ENCODE measurements at regions not wholly inside any gene's neighbourhood (a gene's known extent, or its start where the extent isn't known, plus 50 kb on each side); places are given as distances from the start of the nearest gene placed in this dataset.
"Not testable (repeated sequence)": the region's sequence is repeated elsewhere in the genome, so short reads cannot be mapped to it uniquely, and the experiment has no call there.

DNA sequence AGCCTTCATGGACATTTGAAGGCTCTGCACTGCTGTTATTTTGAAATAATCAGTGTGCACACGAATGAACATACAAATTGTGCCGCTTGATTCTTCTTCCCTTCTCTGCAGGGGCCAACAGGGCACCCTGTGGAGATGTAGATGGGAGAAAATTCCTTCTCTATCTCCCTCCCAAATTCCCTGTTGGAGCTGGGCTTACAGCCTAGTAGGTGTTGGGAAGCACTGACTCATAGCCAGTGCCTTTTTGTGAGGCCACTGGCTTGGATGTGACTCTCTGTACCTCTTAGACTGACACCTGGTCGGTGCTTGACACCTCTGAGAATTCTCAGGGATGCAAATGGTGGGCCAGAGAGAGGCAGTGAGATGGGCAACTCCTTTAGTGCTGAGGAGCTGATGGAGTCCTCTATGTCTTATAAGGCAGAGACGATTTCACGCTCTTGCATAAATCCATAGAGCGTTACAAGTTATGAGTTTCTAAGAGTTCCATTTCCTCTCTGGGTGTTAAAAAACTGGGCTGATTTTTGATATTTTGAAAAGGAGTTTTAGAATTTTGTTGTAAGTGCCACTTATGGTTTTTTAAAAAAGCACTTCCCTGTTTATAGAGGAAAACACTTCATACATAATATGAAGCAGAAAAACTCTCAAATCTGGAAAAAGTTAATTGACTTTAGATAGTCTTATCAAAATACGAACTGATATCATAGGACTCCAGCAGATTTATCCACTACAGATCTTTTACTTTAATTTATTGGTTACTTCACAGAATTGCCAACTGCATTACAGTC, 89.8 kb upstream of the MAP3K7 start:
- DNase-seq = no peak

DNA sequence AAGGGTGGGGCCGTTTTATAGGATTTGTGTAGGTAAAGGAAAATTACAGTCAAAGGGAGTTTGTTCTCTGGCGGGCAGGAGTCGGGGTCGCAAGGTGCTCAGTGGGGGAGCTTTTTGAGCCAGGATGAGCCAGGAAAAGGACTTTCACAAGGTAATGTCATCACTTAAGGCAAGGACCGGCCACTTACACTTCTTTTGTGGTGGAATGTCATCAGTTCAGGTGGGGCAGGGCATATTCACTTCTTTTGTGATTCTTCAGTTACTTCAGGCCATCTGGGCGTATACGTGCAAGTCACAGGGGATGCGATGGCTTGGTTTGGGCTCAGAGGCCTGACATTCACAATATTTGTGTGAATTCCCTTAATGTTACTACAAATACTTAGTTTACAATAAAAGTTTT, 88.2 kb upstream of the MAP3K7 start:
- DNase-seq = not testable (repeated sequence)

DNA sequence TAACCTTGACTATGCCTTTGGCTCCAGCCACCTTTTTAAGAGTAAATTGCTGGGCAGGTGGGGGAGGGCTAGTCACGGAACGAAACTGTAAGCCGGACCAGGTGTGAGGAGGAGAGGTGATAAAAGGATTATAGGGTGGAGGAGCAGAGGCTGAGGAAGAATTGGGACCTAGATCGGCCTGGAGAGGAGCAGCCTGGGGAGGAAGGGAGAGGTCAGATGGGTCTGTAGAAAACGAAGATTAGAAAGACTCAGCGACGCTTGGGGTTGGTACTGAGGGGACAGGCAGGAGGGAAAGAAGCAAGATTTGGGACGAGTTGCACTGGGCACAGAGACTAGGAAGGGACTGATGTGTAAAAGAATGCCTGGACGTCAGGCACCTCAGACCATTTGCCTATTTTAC, 87.2 kb upstream of the MAP3K7 start:
- DNase-seq = not testable (repeated sequence)

DNA sequence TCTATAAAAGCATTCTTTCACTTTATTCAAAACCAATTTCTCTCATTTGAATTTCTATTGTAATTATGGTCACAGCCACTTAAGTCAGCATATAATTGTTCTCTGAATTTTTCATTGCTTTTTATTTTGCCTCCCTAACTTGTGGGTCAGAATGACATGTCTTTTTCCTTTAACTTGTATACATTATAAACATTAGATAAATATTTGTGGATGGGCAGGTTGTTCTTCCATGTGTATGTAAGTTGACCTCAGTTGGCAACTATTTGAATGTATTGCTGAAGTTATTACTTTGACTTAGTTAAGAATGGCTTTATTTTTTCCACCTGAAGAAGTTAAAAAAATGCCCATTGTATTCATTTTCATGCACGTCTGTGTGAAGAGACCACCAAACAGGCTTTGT, 83.0 kb upstream of the MAP3K7 start:
- no peak for DNase-seq

DNA sequence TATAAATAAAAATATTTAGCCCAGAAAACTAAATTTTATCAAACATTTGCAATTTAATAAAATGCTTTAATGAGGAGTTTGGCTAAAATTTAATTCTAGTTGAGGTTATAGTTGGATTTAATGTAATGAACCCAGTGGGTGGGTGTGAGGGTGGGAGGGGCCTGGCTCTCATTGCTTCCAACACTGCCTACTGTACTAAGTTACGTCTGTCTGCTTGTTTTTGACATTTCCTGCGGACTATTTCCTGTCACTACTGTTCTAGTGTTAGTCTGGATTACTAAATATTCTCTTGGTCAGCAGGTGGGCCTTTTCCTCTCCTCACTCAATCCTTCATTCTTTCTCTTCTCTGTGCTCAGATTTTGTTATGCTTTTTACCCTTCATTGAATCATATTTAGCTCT, 82.5 kb upstream of the MAP3K7 start:
- no peak for DNase-seq

DNA sequence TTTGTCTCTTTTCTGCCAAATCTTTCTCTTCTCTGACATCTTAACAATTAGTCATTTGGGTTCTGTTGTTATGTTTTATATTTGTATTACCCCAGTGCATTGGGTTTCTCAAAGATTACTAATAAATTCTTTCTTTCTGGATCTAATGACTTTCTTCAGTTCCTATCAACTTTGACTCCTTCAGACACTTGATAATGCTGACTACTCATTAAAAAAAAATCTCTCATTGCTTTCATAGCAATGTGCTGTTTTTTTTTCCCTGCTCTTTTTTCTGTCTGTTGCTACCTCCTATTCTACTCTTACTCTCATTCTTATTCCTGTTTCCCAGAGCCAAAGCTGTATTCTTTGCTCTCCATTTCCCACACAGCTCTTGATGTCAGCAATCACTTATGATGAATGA, 81.3 kb upstream of the MAP3K7 start:
- no peak for DNase-seq

DNA sequence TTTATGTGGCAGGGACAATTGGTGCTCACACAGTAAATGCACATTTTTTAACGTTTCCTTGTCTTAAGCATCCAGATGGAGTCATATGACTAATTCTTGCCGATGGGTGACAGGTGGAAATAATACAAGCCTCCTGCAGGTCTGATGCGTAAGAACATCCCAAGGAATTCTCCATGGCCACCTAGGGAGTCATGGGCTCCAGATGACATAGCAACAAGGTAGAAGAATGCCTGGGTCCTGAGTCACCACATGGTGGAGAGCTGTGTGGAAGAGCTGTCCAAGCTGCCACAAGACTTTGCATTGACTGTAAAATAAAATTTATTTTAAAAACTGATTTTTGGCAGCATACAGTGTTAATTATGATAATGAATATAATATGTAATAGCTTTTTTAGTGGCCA, 77.0 kb upstream of the MAP3K7 start:
- no peak for DNase-seq

DNA sequence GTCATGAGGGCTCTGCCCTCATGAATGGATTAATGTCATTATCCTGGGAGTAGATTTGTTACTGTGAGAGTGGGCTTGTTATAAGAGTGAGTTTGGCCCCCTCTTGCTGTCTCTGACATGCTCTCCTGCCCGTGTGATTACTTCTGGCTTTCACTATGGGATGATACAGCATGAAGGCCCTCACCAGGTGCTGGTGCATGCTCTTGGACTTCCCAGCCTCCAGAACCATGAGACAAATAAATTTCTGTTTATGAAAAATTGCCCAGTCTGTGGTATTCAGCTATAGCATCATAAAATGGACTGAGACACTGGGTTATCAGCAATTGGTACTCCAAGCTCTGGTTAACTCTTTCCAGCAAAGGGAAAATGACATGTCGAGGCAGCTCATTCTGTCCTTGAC, 76.2 kb upstream of the MAP3K7 start:
- DNase-seq = no peak

DNA sequence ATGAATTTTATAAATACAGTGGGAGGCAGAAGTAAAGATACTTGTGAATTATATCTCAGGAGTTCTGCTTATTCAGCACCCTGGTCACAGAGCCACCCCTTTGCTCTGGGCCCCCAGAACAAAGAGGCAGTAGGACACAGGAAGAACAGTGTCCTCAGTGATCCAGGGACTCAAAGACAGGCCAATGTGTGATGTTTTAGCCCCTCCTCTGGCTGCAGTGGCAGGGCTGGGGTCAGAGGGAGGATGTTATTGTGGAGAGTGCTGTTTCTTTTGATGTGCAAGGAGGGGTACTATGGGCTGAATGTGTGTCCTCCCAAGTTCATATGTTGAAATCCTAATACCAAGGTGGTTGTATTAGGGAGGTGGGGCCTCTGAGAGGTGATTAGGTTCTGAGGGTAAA, 74.1 kb upstream of the MAP3K7 start:
- DNase-seq = no peak

DNA sequence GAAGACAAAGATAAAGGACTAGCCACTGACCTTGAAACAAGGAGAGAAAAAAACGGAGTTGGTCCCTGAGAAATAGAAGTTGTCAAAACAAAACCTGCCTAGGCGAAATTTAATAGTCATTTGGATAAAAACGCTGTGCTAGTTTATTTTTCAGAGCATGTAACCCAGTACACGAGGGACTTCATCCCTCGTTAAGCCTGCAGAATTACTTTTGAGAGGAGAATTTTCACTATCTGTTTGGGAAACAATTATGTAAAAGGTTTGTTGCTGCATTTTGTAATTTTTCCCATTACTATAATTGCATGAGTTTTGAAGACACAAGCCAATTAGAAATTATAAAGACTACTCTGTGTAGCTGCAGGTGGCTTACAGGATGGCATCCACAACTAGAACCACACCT, 71.6 kb upstream of the MAP3K7 start:
- no peak for DNase-seq

DNA sequence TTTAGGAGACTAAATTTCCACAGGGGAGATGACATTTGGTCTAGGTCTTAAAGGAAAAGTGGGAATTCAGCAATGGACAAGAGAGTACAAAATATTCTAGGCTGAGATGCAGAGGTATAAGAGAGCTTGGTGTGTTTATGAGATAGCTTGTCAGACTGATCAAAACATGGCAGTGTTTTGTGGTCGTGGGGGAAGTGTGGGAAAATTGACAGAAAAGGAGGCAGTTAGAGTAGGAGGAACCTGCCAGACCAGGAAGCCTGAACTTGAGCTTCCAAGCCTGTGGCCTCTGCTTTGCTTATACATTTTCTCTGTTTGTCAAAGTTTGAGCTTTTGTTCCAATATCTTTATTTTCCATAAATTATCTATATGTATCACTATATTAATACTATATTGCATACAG, 69.5 kb upstream of the MAP3K7 start:
- DNase-seq = no peak

DNA sequence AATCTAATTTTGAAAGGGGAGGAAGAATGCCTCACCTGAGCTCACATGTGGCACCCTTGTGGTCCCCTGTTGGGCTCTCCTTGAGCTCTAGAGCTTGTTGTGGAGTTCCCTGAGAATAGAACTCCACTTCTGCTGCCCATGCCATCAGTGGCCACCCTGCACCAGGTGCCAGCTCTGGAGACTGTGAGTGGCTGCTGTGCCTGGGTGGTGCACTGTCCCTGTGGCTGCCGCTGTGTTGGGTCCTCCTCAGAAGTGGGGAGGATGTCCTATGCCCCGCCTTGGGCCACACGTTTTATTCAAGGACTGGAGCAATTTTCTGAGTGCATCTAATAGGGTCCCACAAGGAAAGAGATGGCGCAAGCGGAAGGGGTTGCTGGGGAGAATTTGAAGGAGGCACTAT, 67.9 kb upstream of the MAP3K7 start:
- no peak for DNase-seq

DNA sequence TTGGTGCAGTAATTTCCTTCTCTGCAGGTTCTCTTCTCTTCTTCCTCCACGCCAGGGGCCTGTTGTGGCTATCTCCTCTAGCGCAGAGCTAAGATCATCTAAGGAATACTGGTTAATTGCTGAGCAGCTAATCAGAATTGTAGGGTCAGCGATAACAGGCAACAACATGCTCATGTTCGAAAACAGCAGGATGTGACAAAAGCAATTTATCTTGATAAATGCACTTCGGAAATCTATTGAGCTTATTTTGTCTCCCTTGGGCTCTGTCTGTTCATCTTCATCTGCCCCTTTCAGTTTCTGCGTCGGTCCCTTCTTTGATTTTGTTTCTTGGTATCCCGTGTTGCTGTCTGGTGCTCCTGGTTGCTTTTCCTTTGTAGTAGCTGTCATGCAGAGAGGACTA, 67.3 kb upstream of the MAP3K7 start:
- DNase-seq = no peak

DNA sequence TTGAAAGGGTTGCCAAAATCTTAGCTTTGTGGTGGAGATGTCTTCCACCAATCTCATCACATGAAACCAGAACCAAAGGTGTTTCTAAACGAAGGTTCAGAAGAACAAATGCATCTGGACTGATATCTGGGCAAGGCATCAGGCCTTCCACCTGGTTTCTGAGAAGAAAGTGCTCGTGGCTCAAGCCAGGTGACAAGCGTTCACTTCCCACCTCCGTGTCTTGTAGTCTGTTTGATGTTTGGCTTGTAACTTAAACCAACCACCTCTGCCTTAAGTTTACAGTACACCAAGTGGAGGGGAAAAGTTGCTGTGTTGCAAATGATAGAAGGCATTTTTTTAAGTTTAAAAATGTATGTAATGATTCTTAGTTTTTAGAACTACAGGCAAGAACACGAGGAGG, 66.9 kb upstream of the MAP3K7 start:
- no peak for DNase-seq

DNA sequence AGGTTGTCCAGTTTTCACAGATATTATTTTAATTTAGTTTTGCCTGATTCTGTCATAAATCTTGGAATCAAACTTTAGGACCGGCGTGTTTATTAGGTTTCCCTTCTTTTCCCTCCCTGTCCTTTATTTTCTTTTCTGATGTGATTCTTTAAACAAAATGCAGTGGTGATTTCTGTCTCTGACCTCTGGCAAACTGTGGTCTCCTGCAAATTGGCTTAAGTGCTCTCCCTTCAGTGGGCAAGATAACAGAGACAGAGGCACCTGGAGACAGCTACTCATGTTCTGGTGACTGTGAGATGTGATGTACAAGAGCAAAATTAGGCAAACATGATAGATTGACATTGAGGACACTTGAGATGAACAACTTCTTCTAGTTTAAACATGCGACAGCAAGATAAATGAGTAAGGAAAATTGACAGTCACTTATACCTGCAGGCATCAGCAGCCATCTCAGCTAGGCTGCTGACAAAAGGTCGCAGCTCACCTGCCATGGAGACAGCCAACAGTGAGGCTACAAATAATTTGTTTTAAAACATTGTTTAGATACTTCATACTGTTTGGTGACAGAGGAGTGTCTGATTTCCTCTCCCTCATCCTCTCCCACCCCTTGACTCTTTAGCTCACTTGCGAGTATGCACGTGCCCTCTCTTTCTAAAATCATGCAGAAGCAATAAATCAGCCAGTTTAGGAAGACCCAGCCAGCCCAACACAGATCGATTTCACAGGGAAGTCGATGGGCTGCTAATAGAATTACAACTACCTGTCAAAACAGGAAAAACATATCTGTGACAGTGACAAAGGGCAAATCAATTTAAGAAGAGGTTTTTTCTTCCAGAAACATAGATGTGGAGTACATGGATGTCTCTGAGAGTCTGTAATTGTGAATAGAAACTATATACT, 63.4 kb upstream of the MAP3K7 start:
- no peak for DNase-seq

DNA sequence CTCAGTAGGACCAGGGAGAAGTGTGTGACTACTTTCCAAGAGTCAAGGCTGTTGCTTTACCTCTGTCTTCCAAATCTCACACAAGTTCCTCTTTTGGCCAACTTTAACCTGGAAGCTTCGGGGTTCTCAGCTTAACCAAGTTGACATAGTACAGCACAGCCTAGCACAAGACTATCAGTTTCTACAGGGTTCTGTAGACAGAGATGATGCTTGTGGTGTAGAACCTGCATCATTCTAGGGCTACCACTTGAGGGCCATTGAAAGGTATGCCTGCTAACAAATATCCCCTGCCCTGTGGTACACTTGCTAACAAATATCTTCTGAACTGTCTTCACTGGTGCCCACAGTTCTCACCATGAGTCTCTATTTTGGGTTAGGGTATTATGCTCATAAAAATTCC, 62.0 kb upstream of the MAP3K7 start:
- no peak for DNase-seq

DNA sequence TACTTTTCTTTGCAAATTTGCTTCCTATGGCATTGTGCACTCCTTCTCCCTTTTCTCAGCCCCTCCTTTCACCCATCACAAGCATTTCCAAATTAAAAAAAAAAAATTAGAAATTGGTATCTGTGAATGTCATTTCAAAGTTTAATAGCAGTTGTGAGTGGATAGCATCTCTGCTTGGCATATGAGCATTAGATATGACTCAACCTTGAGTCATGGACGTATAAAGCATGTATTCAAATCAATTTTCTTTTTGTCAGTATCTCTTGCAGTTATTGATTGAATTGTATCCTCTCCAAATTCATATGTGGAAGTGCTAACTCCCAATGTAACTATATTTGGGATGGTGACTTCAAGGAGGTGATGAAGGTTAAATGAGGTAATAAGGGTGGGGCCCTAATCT, 60.1 kb upstream of the MAP3K7 start:
- DNase-seq = no peak

DNA sequence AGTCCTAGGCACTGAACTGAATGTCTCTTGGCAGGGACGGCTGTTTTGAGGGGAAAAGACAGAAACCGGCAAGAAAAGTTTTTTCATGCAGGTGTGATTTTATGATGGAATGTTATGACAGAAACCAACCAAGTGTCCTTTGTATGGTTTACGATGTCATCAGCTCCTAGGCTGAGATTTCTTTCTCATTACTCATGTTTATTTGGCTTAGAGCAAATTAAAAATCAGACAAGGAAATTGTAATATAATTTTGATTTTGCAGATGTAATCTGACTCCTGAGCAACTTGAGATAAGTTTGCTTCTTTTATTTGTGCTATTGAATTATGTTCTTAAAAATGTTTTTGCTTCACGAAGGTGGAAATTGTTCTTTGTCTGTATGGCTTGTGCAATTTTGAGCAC, 58.8 kb upstream of the MAP3K7 start:
- no peak for DNase-seq

DNA sequence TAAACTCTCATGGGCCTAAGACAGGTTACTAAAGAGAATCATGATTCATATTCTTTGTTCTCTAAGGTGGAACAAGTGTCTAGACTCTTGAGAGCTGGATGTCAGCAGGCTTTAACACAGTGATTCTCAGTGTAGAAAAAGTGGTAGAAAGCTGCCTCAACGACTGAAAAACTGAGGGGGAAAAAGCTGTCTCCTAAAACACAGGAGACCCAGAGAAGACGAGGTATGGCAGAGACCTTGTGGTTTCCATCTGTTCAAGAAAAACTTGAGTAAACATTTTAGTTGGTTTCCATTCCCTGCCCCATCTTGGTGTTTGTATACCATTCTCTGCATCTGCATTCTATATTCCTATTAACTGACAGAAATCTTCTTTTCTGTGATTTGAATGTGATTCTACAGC, 57.6 kb upstream of the MAP3K7 start:
- DNase-seq = no peak

DNA sequence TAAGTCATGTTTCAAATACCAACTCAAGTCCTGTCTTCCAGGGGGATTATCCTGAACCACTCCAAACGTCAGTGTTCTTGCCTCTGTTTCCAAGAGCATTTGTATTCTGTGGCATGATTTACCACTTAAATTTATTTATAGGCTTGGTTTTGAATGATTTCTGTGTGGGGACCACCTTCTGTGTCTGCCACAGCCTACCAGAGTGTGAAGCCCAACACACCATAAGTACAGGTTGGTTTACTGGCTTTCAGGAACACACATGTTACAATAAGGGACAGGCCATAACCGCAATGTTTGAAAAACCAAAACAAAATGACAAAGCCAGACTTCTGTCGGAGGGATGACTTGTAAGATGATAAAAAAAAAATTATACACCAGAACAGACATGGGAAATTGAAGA, 56.5 kb upstream of the MAP3K7 start:
- DNase-seq = peak in 1 of 3 donors; percentile 12

DNA sequence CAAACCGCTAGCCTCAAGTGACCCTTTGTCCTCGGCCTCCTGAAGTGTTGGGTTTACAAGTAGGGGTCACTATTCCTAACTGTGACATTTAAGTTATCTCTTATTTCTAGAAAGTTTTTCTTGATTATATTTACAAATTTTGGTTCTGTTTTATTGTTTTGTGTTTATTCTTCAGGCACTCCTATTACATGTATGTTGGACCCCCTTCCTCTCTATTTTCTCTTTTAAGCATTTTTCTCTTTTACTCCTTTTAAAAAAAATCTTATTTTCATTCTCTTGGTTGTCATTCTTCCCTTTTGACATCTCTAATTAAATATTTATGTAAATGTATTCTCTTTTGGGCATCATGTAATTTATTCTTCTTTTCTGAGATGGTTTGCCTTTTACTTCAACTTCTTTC, 50.4 kb upstream of the MAP3K7 start:
- no peak for DNase-seq
